ENCODE measurements at regions not wholly inside any gene's neighbourhood (a gene's known extent, or its start where the extent isn't known, plus 50 kb on each side); places are given as distances from the start of the nearest gene placed in this dataset.

- CTCF ChIA-PET: interaction anchor here (1.3 kb wide), 1 partner anchor 18 kb away, joined by 3 read pairs; no protein-coding TSS in a partner anchor
- intact Hi-C loops (cut with micrococcal nuclease): loop anchor here (5.0 kb wide), 1 partner anchor 247 kb away; no protein-coding TSS in a partner anchor
- no peak for TF ChIP-seq CTCF (IDR thresholded peaks at IDR 0.05)
- no peak overlapping the region for H3K27ac Mint-ChIP-seq
- DNase-seq (no peak), ATAC-seq (no peak)
- H3K27me3 Mint-ChIP-seq: peaks cover 14% of the 10 kb centered on the region
- H3K4me3 Mint-ChIP-seq: no peak overlapping the region
- H3K4me1 Mint-ChIP-seq (ENCODE audit: low read depth): peaks cover 2% of the 10 kb centered on the region
- POLR2A ChIA-PET: no interaction called here
- no peaks in the 10 kb centered on the region for H3K9me3 Mint-ChIP-seq
- no peaks in the 10 kb centered on the region for H3K36me3 Mint-ChIP-seq (ENCODE audit: low read depth)
Measured at GRCh38 chr12:29070309-29070708, 78.8 kb upstream of the FAR2 start.

- TF ChIP-seq CTCF (IDR thresholded peaks at IDR 0.05): no peak
- intact Hi-C loops (cut with micrococcal nuclease): loop anchor here (5.0 kb wide), 1 partner anchor 246 kb away; no protein-coding TSS in a partner anchor
- ATAC-seq (no peak), DNase-seq (no peak)
- Mint-ChIP-seq H3K27ac (no peak overlapping the region), H3K9me3 (no peaks in the 10 kb centered on the region), H3K4me1 (ENCODE audit: low read depth) (peaks cover 2% of the 10 kb centered on the region), H3K27me3 (peaks cover 10% of the 10 kb centered on the region), H3K36me3 (ENCODE audit: low read depth) (no peaks in the 10 kb centered on the region), H3K4me3 (no peak overlapping the region)
- ChIA-PET CTCF (interaction anchor here (1.1 to 3.2 kb wide), 3 partner anchors 8 to 246 kb away, joined by 3 to 45 read pairs (median 20); no protein-coding TSS in a partner anchor), POLR2A (no interaction called here)
Measured at GRCh38 chr12:29071099-29071498, 78.0 kb upstream of the FAR2 start.

GRCh38 chr12:29072631-29073030 is 76.4 kb upstream of the FAR2 start:
- POLR2A ChIA-PET: interaction anchor here (0.6 kb wide), 1 partner anchor 108 kb away, joined by 3 read pairs; no protein-coding TSS in a partner anchor
- ATAC-seq (no peak), DNase-seq (no peak)
- no peak for TF ChIP-seq CTCF (IDR thresholded peaks at IDR 0.05)
- Mint-ChIP-seq H3K27me3 (peaks cover 12% of the 10 kb centered on the region), H3K36me3 (ENCODE audit: low read depth) (no peaks in the 10 kb centered on the region), H3K9me3 (no peaks in the 10 kb centered on the region), H3K4me3 (no peak overlapping the region), H3K27ac (no peak overlapping the region), H3K4me1 (ENCODE audit: low read depth) (no peaks in the 10 kb centered on the region)
- intact Hi-C loops (cut with micrococcal nuclease): loop anchor here (5.0 kb wide), 1 partner anchor 245 kb away; no protein-coding TSS in a partner anchor
- CTCF ChIA-PET: interaction anchor here (1.2 to 3.2 kb wide), 8 partner anchors 9 to 245 kb away, joined by 3 to 45 read pairs (median 9); no protein-coding TSS in a partner anchor

GRCh38 chr12:29073631-29074239 is 75.3 kb upstream of the FAR2 start:
- intact Hi-C loops (cut with micrococcal nuclease): loop anchor here (5.0 kb wide), 1 partner anchor 244 kb away; no protein-coding TSS in a partner anchor
- peak; percentile 15 for DNase-seq
- ATAC-seq: peak; percentile 64
- CTCF ChIA-PET: interaction anchor here (0.6 to 3.2 kb wide), 10 partner anchors 10 to 261 kb away, joined by 3 to 45 read pairs (median 6); no protein-coding TSS in a partner anchor
- peak; percentile 69 for TF ChIP-seq CTCF (IDR thresholded peaks at IDR 0.05)
- POLR2A ChIA-PET: no interaction called here
- no peaks in the 10 kb centered on the region for H3K4me1 Mint-ChIP-seq (ENCODE audit: low read depth)
- H3K36me3 Mint-ChIP-seq (ENCODE audit: low read depth): no peaks in the 10 kb centered on the region
- peaks cover 10% of the 10 kb centered on the region for H3K27me3 Mint-ChIP-seq
- H3K4me3 Mint-ChIP-seq: no peak overlapping the region
- no peaks in the 10 kb centered on the region for H3K9me3 Mint-ChIP-seq
- no peak overlapping the region for H3K27ac Mint-ChIP-seq

- Mint-ChIP-seq H3K9me3 (no peaks in the 10 kb centered on the region), H3K27ac (no peak overlapping the region), H3K27me3 (peaks cover 8% of the 10 kb centered on the region), H3K4me3 (no peak overlapping the region), H3K4me1 (ENCODE audit: low read depth) (no peaks in the 10 kb centered on the region), H3K36me3 (ENCODE audit: low read depth) (no peaks in the 10 kb centered on the region)
- DNase-seq (no peak), ATAC-seq (no peak)
- CTCF ChIA-PET: interaction anchor here (1.0 kb wide), 1 partner anchor 22 kb away, joined by 3 read pairs; no protein-coding TSS in a partner anchor
- intact Hi-C loops (cut with micrococcal nuclease): no loop called here
- POLR2A ChIA-PET: no interaction called here
- TF ChIP-seq CTCF (IDR thresholded peaks at IDR 0.05): no peak
Measured at GRCh38 chr12:29081101-29081500, 68.0 kb upstream of the FAR2 start.

All from activated CD8-positive, alpha-beta T cell treated with anti-CD3 and anti-CD28 coated beads for 36 hours (primary cell).